Epithelial cell of proximal tubule (primary cell): ENCODE measurements at regions not wholly inside any gene's neighbourhood (a gene's known extent, or its start where the extent isn't known, plus 50 kb on each side); places are given as distances from the start of the nearest gene placed in this dataset.

Source experiments
- DNase-seq: peaks from one replicate; pipeline ENCODE4 v3.0.0-alpha.2; 2011; ENCODE audit warnings: low read depth
- H3K4me3 ChIP-seq: 2 replicates; pipeline ENCODE4 v1.5.1; 2011; ENCODE audit warnings: low read depth, mild to moderate bottlenecking, low read length
- TF ChIP-seq, protein P1 (sequence below): conservative IDR thresholded peaks from 2 replicates; pipeline ENCODE4 v1.5.1; 2012; ENCODE audit warnings: low read depth, mild to moderate bottlenecking, low read length

GRCh38 chr3:139095803-139096466 is 51.2 kb upstream of the PRR23C start:
- TF ChIP-seq, protein P1, sequence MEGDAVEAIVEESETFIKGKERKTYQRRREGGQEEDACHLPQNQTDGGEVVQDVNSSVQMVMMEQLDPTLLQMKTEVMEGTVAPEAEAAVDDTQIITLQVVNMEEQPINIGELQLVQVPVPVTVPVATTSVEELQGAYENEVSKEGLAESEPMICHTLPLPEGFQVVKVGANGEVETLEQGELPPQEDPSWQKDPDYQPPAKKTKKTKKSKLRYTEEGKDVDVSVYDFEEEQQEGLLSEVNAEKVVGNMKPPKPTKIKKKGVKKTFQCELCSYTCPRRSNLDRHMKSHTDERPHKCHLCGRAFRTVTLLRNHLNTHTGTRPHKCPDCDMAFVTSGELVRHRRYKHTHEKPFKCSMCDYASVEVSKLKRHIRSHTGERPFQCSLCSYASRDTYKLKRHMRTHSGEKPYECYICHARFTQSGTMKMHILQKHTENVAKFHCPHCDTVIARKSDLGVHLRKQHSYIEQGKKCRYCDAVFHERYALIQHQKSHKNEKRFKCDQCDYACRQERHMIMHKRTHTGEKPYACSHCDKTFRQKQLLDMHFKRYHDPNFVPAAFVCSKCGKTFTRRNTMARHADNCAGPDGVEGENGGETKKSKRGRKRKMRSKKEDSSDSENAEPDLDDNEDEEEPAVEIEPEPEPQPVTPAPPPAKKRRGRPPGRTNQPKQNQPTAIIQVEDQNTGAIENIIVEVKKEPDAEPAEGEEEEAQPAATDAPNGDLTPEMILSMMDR, result no peak

GRCh38 chr3:139096670-139097069 is 52.0 kb upstream of the PRR23C start:
- TF ChIP-seq, protein P1, result no peak
- no peak overlapping the region for H3K4me3 ChIP-seq
- DNase-seq, result no peak

More at GRCh38 chr3:139095803-139096466, 51.2 kb upstream of the PRR23C start:
- DNase-seq, result no peak
- no peak overlapping the region for H3K4me3 ChIP-seq

DNA sequence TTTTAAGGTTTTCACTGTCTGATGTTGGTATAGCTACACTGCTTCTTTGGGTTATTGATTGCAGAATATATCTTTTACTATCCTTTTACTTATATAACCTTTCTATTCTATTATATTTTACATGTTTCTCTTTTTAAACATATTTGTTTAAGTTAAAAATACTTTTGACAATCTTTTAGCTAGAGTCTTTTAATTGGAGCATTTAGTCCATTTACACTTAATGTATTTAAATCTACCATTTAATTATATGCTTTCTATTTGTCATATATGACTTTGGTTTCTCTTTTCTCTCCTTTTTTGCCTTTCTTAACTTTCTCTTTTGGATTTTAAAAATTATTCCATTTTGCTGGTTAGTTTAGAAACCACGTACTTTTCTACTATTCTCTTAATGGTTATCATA is 53.7 kb upstream of the PRR23C start:
- no peak overlapping the region for H3K4me3 ChIP-seq
- TF ChIP-seq, protein P1, result no peak
- DNase-seq, result no peak

- H3K4me3 ChIP-seq, result no peak overlapping the region
- DNase-seq, result no peak
- TF ChIP-seq, protein P1, result no peak
Observed at GRCh38 chr3:139099968-139100817, 55.5 kb upstream of the PRR23C start.

- H3K4me3 ChIP-seq, result no peak overlapping the region
- TF ChIP-seq, protein P1, result no peak
- no peak for DNase-seq
Observed at GRCh38 chr3:139100821-139101220, 56.1 kb upstream of the PRR23C start.

DNA sequence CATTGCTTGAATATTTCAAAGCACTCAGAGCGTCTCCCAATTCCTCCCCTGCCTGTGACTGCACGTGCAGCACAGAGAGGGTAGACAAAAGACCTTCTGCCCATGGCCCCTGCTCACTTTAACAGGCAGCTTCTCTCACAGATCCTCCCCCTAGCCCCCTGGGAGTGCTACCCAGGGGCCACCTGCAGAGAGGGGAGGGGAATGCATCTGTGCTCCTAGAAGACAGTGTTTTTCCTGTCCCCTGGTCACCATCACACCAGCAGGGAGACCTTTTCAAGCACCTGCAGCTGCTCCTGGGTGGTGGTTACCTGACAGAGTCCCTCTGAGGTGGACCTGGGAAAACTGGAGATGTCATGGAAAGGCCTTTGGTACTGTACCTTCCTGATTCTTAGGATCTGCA is 56.7 kb upstream of the PRR23C start:
- no peak for DNase-seq
- TF ChIP-seq, protein P1, result no peak
- H3K4me3 ChIP-seq, result no peak overlapping the region
